ENCODE measurements at regions not wholly inside any gene's neighbourhood (a gene's known extent, or its start where the extent isn't known, plus 50 kb on each side); places are given as distances from the start of the nearest gene placed in this dataset.

- TF ChIP-seq SIN3A (IDR thresholded peaks at IDR 0.05; ENCODE audit: borderline replicate concordance, insufficient read depth, low read depth, low read length) (no peak), TCF7L2 (IDR thresholded peaks at IDR 0.05; ENCODE audit: low read depth, low read length) (no peak), POLR2AphosphoS5 (IDR thresholded peaks at IDR 0.05; ENCODE audit: low read depth, low read length) (no peak)
- TF ChIP-seq, protein P1, sequence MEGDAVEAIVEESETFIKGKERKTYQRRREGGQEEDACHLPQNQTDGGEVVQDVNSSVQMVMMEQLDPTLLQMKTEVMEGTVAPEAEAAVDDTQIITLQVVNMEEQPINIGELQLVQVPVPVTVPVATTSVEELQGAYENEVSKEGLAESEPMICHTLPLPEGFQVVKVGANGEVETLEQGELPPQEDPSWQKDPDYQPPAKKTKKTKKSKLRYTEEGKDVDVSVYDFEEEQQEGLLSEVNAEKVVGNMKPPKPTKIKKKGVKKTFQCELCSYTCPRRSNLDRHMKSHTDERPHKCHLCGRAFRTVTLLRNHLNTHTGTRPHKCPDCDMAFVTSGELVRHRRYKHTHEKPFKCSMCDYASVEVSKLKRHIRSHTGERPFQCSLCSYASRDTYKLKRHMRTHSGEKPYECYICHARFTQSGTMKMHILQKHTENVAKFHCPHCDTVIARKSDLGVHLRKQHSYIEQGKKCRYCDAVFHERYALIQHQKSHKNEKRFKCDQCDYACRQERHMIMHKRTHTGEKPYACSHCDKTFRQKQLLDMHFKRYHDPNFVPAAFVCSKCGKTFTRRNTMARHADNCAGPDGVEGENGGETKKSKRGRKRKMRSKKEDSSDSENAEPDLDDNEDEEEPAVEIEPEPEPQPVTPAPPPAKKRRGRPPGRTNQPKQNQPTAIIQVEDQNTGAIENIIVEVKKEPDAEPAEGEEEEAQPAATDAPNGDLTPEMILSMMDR (IDR thresholded peaks at IDR 0.05) = no peak
- TF ChIP-seq, protein P2, sequence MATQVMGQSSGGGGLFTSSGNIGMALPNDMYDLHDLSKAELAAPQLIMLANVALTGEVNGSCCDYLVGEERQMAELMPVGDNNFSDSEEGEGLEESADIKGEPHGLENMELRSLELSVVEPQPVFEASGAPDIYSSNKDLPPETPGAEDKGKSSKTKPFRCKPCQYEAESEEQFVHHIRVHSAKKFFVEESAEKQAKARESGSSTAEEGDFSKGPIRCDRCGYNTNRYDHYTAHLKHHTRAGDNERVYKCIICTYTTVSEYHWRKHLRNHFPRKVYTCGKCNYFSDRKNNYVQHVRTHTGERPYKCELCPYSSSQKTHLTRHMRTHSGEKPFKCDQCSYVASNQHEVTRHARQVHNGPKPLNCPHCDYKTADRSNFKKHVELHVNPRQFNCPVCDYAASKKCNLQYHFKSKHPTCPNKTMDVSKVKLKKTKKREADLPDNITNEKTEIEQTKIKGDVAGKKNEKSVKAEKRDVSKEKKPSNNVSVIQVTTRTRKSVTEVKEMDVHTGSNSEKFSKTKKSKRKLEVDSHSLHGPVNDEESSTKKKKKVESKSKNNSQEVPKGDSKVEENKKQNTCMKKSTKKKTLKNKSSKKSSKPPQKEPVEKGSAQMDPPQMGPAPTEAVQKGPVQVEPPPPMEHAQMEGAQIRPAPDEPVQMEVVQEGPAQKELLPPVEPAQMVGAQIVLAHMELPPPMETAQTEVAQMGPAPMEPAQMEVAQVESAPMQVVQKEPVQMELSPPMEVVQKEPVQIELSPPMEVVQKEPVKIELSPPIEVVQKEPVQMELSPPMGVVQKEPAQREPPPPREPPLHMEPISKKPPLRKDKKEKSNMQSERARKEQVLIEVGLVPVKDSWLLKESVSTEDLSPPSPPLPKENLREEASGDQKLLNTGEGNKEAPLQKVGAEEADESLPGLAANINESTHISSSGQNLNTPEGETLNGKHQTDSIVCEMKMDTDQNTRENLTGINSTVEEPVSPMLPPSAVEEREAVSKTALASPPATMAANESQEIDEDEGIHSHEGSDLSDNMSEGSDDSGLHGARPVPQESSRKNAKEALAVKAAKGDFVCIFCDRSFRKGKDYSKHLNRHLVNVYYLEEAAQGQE (IDR thresholded peaks at IDR 0.05; ENCODE audit: insufficient read depth in 1 of 2, low read depth in 2 of 2, low read length in 1 of 2) = no peak
- BruUV-seq (replicated peaks) = no TSS peak
- Histone ChIP-seq H3K36me3 (ENCODE audit: control insufficient read depth, insufficient read depth, low read length) (no peaks in the 10 kb centered on the region), H3K9me3 (ENCODE audit: control insufficient read depth, insufficient read depth, low read depth, low read length) (no peaks in the 10 kb centered on the region), H3K27me3 (ENCODE audit: control insufficient read depth, insufficient read depth, low read length) (no peaks in the 10 kb centered on the region), H3K4me3 (ENCODE audit: low read depth in 2 of 2, low read length in 2 of 2) (no peak overlapping the region), H3K27ac (ENCODE audit: low read length) (no peak overlapping the region), H3K4me1 (ENCODE audit: control insufficient read depth, insufficient read depth, low read length) (no peaks in the 10 kb centered on the region)
- intact Hi-C loops (cut with micrococcal nuclease; ENCODE audit: unreplicated experiment) (no loop called here), in situ Hi-C loops (cut with HindIII; ENCODE audit: low pct_unique_long_range_greater_than_20kb, low sequenced_read_pairs) (no loop called here)
- CTCF ChIA-PET = no interaction called here
- ATAC-seq = no peak
- no peak for DNase-seq (ENCODE audit: low read depth, low spot score)
- POLR2A ChIA-PET = no interaction called here
Observed at GRCh38 chr12:91316161-91316906, 133.7 kb upstream of the DCN start.

DNA sequence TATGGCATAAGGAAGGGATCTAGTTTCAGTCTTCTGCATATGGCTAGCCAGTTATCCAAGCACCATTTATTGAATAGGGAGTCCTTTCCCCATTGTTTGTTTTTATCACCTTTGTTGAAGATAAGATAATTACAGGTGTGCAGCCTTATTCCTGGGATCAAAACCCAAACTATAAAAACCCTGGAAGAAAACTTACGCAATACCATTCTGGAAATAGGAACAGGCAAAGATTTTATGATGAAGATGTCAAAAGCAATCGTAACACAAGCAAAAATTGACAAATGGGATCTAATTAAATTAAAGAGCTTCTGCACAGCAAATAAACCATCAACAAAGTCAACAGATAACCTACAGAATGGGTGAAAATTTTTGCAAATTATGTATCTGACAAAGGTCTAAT is 128.5 kb upstream of the DCN start:
- in situ Hi-C loops (cut with HindIII; ENCODE audit: low pct_unique_long_range_greater_than_20kb, low sequenced_read_pairs) = no loop called here
- no peaks in the 10 kb centered on the region for H3K36me3 ChIP-seq (ENCODE audit: control insufficient read depth, insufficient read depth, low read length)
- no peak overlapping the region for H3K27ac ChIP-seq (ENCODE audit: low read length)
- no peaks in the 10 kb centered on the region for H3K27me3 ChIP-seq (ENCODE audit: control insufficient read depth, insufficient read depth, low read length)
- no peak overlapping the region for H3K4me3 ChIP-seq (ENCODE audit: low read depth in 2 of 2, low read length in 2 of 2)
- ChIA-PET POLR2A (no interaction called here), CTCF (no interaction called here)
- H3K4me1 ChIP-seq (ENCODE audit: control insufficient read depth, insufficient read depth, low read length) = no peaks in the 10 kb centered on the region
- intact Hi-C loops (cut with micrococcal nuclease; ENCODE audit: unreplicated experiment) = no loop called here
- no peaks in the 10 kb centered on the region for H3K9me3 ChIP-seq (ENCODE audit: control insufficient read depth, insufficient read depth, low read depth, low read length)
- no peak for ATAC-seq
- TF ChIP-seq SIN3A (IDR thresholded peaks at IDR 0.05; ENCODE audit: borderline replicate concordance, insufficient read depth, low read depth, low read length) = no peak
- TF ChIP-seq POLR2AphosphoS5 (IDR thresholded peaks at IDR 0.05; ENCODE audit: low read depth, low read length) = no peak
- no peak for TF ChIP-seq TCF7L2 (IDR thresholded peaks at IDR 0.05; ENCODE audit: low read depth, low read length)
- TF ChIP-seq, protein P1 (IDR thresholded peaks at IDR 0.05) = no peak
- TF ChIP-seq, protein P2 (IDR thresholded peaks at IDR 0.05; ENCODE audit: insufficient read depth in 1 of 2, low read depth in 2 of 2, low read length in 1 of 2) = no peak
- DNase-seq (ENCODE audit: low read depth, low spot score) = no peak
- no TSS peak for BruUV-seq (replicated peaks)
